ENCODE measurements at regions not wholly inside any gene's neighbourhood (a gene's known extent, or its start where the extent isn't known, plus 50 kb on each side); places are given as distances from the start of the nearest gene placed in this dataset.

- no peaks in the 10 kb centered on the region for H3K4me1 Mint-ChIP-seq
- no peak overlapping the region for H2BK20ac ChIP-seq (ENCODE audit: low read depth, low read length, poor library complexity, severe bottlenecking)
- no peaks in the 10 kb centered on the region for H3K23me2 ChIP-seq (ENCODE audit: insufficient read length, low read depth, low read length, poor library complexity, severe bottlenecking)
- H3K14ac ChIP-seq (ENCODE audit: insufficient read depth, low read length): no peak overlapping the region
- no peak overlapping the region for H3K56ac ChIP-seq (ENCODE audit: insufficient read length, low read depth, low read length)
- no peak overlapping the region for H3K27ac Mint-ChIP-seq
- H3K36me3 Mint-ChIP-seq (ENCODE audit: insufficient read depth in 1 of 3, low read depth in 3 of 3): no peaks in the 10 kb centered on the region
- H3K79me2 ChIP-seq (ENCODE audit: insufficient read depth, low read length): no peaks in the 10 kb centered on the region
- no peak overlapping the region for H2AK5ac ChIP-seq (ENCODE audit: insufficient read length, low read length)
- no peak overlapping the region for H2BK15ac ChIP-seq (ENCODE audit: low read depth, low read length)
- no peak overlapping the region for H2AFZ ChIP-seq (ENCODE audit: low read length)
- no peaks in the 10 kb centered on the region for H3K9me3 ChIP-seq (ENCODE audit: control insufficient read depth, low read depth, low read length)
- H2BK5ac ChIP-seq (ENCODE audit: insufficient read length, low read length): no peak overlapping the region
- no peak for DNase-seq
- H4K20me1 ChIP-seq (ENCODE audit: control insufficient read depth, insufficient read depth, insufficient read length): no peaks in the 10 kb centered on the region
- no peak overlapping the region for H4K5ac ChIP-seq (ENCODE audit: insufficient read length, low read depth, low read length)
- H3K79me1 ChIP-seq (ENCODE audit: insufficient read depth, low read depth, low read length, poor library complexity, severe bottlenecking): no peaks in the 10 kb centered on the region
- no peak overlapping the region for H3T11ph ChIP-seq (ENCODE audit: low read length)
- H3K9me3 Mint-ChIP-seq: no peaks in the 10 kb centered on the region; a peak in 1 of 5 replicates
- TF ChIP-seq CTCF (conservative IDR thresholded peaks at IDR 0.05): no peak
- H3K4me3 Mint-ChIP-seq: no peak overlapping the region
- no peak overlapping the region for H3K23ac ChIP-seq (ENCODE audit: insufficient read length, low read depth, low read length)
- H3K4ac ChIP-seq (ENCODE audit: low read depth, low read length): no peak overlapping the region
- H3K9ac ChIP-seq (ENCODE audit: extremely low read depth, insufficient read length, low read length): no peak overlapping the region
- no peak overlapping the region for H3K18ac ChIP-seq (ENCODE audit: insufficient read length, low read depth, low read length)
- H2BK12ac ChIP-seq (ENCODE audit: insufficient read length, low read depth, low read length): no peak overlapping the region
- WGBS (ENCODE audit: extremely low coverage, insufficient read length, low lambda C conversion rate): no CpG with 5 or more reads among the region's 4 CpGs
- no peak overlapping the region for H4K91ac ChIP-seq (ENCODE audit: insufficient read length, low read depth, low read length)
- H4K8ac ChIP-seq (replicated peaks; ENCODE audit: insufficient read length, low read depth, low read length): no peak overlapping the region
- no peaks in the 10 kb centered on the region for H3K27me3 Mint-ChIP-seq (ENCODE audit: low read depth)
- no peaks in the 10 kb centered on the region for H3K4me1 ChIP-seq (ENCODE audit: insufficient read depth, low read length)
- no peaks in the 10 kb centered on the region for H3K27me3 ChIP-seq (ENCODE audit: insufficient read depth, low read length)
- H3K27ac ChIP-seq (ENCODE audit: insufficient read length, low read depth, low read length): no peak overlapping the region
- no peak overlapping the region for H3K4me2 ChIP-seq (ENCODE audit: insufficient read depth, insufficient read length, low read length)
- no peak overlapping the region for H2BK120ac ChIP-seq (ENCODE audit: low read depth, low read length, poor library complexity, severe bottlenecking)
Measured at GRCh38 chr3:19022546-19022945, 125.8 kb upstream of the KCNH8 start.
